Bronchial epithelial cell (primary cell): ENCODE measurements at regions not wholly inside any gene's neighbourhood (a gene's known extent, or its start where the extent isn't known, plus 50 kb on each side); places are given as distances from the start of the nearest gene placed in this dataset.
A peak's percentile ranks its signal among the peaks of the same experiment; 100 is the strongest.

ENCODE experiments used
- DNase-seq: peaks from one replicate; pipeline ENCODE4 v3.0.0-alpha.2; 2010; ENCODE audit warnings: low read depth
- FAIRE-seq: peaks from 2 replicates; lab custom pipeline; 2011; peaks lifted over from hg19 to GRCh38; lab: Jason Lieb, UNC
- H3K27me3 ChIP-seq: 2 replicates; pipeline ENCODE4 v1.5.1; 2011; ENCODE audit warnings: low read length; ENCODE audit not compliant: control insufficient read depth, insufficient read depth
- H3K36me3 ChIP-seq: 2 replicates; pipeline ENCODE4 v1.5.1; 2011; ENCODE audit warnings: low read length; ENCODE audit not compliant: control insufficient read depth, insufficient read depth
- H3K4me3 ChIP-seq: 2 replicates; pipeline ENCODE4 v1.5.1; 2011; ENCODE audit warnings: mild to moderate bottlenecking, low read depth, low read length, control low read depth
- CTCF ChIP-seq: IDR thresholded peaks from 2 replicates; pipeline ENCODE4 v1.5.1; 2011; ENCODE audit warnings: mild to moderate bottlenecking, moderate library complexity, low read length, control low read depth, inconsistent platforms; ENCODE audit not compliant: insufficient read depth, severe bottlenecking

- no peak for TF ChIP-seq CTCF
- no peak for FAIRE-seq
Observed at GRCh38 chr22:27651486-27651885, 150.1 kb downstream of the MN1 start.

GRCh38 chr22:27654546-27655445 is 146.8 kb downstream of the MN1 start:
- no peaks in the 10 kb centered on the region for H3K36me3 ChIP-seq
- TF ChIP-seq CTCF, result no peak
- no peaks in the 10 kb centered on the region for H3K27me3 ChIP-seq
- no peak overlapping the region for H3K4me3 ChIP-seq
- peak; percentile 31 for DNase-seq
- no peak for FAIRE-seq

More at GRCh38 chr22:27651486-27651885, 150.1 kb downstream of the MN1 start:
- H3K27me3 ChIP-seq, result peaks cover 1% of the 10 kb centered on the region
- H3K36me3 ChIP-seq, result no peaks in the 10 kb centered on the region
- no peak overlapping the region for H3K4me3 ChIP-seq
- no peak for DNase-seq

- H3K27me3 ChIP-seq, result no peaks in the 10 kb centered on the region
- no peaks in the 10 kb centered on the region for H3K36me3 ChIP-seq
- FAIRE-seq (no peak), DNase-seq (no peak)
- H3K4me3 ChIP-seq, result no peak overlapping the region
- TF ChIP-seq CTCF, result no peak
Observed at GRCh38 chr22:27655582-27656185, 145.9 kb downstream of the MN1 start.

- H3K36me3 ChIP-seq, result no peaks in the 10 kb centered on the region
- FAIRE-seq (no peak), DNase-seq (no peak)
- no peaks in the 10 kb centered on the region for H3K27me3 ChIP-seq
- TF ChIP-seq CTCF, result no peak
- no peak overlapping the region for H3K4me3 ChIP-seq
Observed at GRCh38 chr22:27656970-27657369, 144.6 kb downstream of the MN1 start.

GRCh38 chr22:27660306-27660705 is 141.2 kb downstream of the MN1 start:
- FAIRE-seq, result no peak
- no peak for TF ChIP-seq CTCF
- no peaks in the 10 kb centered on the region for H3K27me3 ChIP-seq
- DNase-seq, result no peak
- no peak overlapping the region for H3K4me3 ChIP-seq
- no peaks in the 10 kb centered on the region for H3K36me3 ChIP-seq
